NAMALWA (cell line): ENCODE measurements at regions not wholly inside any gene's neighbourhood (a gene's known extent, or its start where the extent isn't known, plus 50 kb on each side); places are given as distances from the start of the nearest gene placed in this dataset.

Source experiments
- DNase-seq: peaks from one replicate; pipeline ENCODE4 v3.0.0-alpha.2; 2015; ENCODE audit warnings: low spot score

DNA sequence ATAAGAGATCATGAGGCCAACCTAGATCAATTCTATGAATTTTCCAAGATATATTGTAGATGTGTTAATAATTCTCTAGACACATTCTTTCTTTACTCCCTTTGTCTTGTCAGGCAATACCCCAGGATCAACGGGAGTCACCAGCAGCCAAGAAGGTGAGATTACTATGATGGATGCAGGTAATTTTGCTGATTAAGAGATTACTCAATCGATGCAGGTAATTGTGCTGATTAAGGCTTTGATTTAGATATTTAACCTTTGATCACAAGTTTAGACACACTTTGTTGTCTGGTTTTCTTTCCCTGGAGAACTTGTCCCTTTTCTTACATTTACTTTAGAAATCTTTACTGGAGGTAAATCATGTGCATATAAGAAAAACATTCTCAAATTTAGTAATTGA lies 134.3 kb upstream of the CNTN1 start:
- DNase-seq, result no peak

DNA sequence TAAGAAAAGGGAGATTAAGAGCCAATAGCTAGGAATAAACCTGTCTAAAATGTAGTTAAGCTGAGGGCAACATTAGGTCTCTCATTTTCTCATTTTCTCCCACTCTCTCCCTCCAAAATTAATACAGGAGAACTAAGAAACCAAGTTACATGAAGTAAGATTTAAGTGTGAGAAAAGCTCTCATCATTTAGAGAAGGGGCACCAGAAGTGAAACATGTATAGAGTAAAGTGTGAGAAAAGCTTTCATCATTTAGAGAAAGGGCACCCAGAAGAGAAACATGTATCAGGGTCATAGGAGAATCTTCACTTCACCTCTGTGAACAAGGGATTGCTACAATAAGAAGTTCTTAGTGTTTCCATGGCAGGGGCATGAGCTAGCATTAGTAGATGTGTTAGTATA lies 132.4 kb upstream of the CNTN1 start:
- peak; percentile 32 for DNase-seq

DNA sequence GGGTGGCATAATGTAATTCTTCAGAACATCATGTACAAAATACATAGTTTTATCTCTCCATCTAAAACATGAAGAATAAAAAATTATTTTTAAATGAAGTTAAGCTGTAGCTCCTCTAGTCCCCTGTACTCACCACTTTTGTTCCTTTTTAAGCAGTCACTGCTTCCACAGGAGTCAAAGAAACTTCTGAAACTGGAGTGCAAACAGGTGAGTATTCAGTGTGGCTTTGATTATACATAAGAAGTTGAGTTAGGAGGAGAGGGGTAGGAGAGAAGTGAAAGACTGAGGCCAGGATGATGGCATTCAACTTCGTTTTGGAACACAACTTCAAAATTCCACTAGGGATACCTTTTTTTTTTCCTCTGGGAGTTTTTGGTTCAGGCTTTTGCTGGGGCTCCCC lies 131.4 kb upstream of the CNTN1 start:
- no peak for DNase-seq

DNA sequence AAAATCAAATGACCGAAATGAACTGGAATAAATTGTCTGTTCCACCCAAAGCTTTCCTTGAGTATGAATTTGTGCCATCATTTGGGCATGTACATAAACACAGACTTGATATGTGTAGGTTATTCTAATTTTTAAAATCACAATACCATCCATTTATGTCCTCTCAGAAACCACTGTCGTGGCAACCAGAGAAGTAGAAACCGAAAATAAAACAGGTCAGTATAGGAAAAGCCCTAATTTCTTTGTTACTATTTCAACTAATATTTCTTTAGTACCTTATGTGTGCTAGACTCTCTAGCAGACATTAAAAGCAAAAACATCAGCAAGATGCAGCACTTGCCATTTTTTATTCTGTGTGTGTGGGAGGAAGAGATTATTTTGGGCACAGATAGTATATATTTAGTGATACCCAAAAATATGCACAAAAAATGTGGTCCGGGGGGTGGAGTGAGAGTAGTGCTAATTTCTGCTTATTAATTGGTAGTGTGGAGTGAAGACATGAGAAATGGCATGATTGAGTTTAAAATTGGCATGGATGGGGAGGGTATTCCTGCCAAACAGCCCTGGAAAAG lies 130.8 kb upstream of the CNTN1 start:
- peak; percentile 31 for DNase-seq

DNA sequence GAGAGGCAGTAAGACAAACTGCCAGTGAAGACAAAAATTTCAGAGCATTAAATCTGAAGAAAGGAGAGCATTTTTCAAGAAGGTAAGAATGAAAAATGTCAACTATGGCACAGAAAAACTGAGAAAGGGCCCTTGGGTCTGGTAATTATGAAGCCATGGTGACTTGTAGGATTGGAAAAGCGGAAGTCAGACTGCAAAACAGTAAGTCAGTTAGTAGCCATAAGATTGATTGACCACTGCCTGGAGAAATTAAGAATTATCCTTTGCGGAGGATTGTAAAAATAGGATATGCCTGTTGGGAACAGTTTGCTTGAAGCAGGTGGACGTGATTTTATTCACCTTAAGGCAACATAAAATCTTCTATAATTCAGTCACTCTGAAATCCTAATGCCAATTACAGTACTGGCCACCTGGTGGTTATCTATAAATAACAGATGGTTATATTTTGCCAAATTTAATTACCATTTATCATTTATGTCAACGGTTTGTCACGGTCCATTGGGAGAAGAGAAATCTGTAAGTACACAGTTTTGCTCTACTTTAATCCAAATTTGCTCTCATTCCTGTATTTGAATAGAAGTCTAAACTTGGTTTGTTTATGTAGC lies 127.1 kb upstream of the CNTN1 start:
- peak; percentile 75 for DNase-seq

DNA sequence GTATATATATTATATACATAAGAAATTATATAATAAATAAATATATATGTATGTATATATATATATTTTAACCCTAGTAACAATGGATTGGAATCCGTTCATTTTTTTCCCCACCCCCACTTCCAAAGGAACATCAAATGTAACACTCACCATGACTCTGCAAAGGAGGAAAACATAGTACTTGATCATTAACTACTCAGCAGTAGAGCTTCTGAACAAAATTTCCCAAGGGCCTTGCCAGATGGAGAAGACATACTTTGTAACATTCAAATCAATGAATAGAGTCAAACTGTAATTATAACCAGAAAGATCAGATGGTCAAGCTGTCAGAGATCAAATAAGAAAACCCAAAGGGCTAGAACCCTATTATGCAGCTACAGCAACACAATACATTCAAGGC lies 126.0 kb upstream of the CNTN1 start:
- DNase-seq, result no peak

DNA sequence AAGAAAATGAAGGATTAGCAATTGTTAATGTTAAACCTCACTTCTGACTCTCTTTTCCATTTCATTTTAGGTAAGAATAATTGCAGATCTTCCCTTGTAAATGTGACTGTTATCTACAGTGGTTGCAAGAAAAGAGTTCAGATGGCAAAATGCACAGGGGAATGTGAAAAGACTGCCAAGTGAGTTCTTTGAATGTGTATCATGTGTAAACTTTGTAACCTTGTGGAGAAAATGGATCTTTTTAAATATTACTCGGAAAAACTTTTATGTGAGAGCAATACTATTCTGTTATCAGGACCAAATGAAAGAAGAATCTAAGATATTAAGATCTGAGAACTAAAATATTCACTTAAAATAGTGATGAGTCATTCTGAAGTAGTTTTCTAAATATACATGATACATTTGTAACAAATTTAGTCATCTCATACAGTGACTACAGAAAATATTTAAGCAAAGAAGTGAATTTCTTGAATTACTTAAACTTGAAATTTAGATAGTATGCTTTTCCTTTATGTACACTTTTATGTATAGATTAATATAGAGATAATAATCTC lies 122.5 kb upstream of the CNTN1 start:
- no peak for DNase-seq

DNA sequence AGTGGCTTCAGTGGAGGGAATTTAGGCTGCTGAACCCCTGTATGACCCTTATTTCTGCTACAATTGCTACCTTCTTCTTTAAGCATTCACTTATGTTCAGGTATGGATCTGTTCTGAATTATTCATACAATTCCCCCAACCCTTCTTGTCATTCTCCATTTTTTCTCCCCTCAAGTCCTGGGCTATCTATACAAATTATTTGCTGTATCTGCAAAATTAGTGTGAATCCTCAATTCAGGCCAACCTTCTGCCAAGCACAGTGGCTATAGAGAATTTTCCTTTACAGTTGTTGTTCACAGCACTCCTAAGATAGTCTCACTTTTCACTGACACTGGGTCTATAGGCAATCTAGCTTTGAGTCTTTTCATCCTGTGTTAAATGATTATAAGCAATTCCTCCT lies 119.2 kb upstream of the CNTN1 start:
- DNase-seq, result no peak

DNA sequence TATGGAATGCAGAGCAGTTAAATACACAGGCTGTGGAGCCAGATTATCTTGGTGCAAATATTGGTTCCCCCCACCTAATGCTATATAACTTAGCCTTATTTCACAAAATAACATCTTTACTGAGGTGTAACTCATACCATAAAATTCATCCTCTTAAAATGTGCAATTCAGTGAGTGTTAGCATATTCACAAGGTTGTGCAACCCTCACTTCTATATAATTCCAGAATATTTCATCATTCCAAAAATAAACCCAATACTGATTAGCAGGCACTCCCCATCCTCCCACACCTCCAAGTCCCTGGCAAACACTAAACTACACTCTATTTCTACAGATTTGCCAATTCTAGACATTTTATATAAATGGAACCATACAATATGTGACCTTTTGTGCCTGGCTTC lies 116.3 kb upstream of the CNTN1 start:
- DNase-seq, result no peak

DNA sequence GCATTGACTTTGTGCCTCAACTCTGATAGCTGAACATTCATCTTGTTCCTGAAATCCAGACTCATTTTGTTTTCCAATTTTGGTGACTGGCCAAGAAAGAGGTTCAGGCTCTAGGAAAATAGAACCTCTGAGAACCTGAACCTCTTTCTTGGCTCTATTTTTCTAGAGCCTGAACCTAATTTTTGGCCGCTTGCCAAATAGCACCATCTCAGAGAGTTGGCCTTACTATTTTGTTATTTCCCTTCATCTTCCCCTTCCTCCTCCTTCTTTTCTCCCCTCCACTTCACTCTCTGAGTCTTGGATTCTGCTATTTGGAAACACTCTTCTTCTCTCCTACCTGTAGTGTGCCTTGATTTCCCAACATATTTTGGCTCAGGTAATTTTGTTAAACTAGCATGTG lies 114.4 kb upstream of the CNTN1 start:
- no peak for DNase-seq

DNA sequence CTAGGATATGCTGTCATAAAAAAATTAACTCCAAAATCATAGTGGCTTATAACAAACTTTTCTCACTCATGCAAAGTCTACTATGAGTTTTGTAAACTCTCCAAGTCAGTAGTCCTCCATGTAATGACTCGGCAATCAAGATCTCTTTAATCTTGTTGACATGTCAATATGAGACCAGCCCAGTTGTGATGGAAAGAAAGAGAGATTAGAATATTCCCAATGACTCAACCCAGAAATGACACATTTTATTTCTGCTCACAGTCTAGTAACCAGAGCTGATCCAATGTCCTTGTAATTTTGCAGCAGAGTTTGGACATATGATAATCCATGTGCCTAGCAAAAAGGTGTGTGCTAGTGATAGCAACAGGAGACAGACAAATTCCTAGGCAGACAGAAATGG lies 112.6 kb upstream of the CNTN1 start:
- DNase-seq, result no peak

DNA sequence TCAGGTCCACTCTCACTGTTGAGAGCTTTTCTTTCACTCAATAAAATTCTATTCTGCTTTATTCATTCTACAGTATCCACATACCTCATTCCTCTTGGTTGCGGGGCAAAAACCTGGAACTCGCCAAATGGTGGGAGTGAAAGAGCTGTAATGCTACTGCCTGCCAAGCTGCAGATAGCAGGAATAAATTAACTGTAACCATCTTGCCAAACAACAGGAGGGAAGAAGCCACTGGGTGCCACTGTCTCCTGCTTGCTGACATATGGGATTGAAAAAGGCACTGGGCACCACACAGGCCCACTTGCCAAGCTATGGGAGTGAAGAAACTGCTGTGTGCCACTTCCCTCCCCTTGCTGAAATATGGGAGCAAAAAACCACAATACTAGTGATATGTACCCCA lies 111.9 kb upstream of the CNTN1 start:
- no peak for DNase-seq

DNA sequence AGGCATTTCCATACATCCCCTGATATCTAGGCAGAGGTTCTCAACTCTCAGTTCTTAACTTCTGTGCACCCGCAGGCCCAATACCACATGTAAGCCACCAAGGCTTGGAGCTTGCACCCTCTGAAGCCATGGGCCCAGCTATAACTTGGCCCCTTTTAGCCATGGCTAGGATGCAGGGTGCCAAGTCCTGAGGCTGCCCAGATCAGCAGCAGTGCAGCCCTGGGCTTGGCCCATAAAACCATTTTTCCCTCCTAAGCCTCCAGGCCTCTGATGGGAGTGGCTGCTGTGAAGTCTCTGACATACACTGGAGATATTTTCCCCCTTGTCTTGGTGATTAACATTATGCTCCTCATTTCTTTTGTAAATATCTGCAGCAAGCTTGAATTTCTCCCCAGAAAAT lies 110.3 kb upstream of the CNTN1 start:
- no peak for DNase-seq

DNA sequence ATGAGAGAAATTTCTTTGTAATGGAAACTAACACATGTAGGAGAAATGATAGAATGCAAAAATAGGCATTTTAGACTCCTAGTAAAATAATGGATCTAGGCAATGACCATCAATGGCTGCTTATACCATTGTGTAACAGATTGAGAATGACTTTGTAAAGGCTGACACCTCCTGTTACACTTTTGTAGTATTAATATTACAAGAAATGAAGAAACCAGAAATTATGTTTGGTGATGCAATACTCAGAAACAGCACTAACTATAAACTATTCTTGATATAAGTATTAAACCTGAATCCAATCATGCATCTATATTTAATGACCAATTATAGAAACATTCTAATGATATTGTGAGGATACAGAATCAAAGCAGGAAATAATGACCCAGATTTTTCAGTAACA lies 108.5 kb upstream of the CNTN1 start:
- no peak for DNase-seq

DNA sequence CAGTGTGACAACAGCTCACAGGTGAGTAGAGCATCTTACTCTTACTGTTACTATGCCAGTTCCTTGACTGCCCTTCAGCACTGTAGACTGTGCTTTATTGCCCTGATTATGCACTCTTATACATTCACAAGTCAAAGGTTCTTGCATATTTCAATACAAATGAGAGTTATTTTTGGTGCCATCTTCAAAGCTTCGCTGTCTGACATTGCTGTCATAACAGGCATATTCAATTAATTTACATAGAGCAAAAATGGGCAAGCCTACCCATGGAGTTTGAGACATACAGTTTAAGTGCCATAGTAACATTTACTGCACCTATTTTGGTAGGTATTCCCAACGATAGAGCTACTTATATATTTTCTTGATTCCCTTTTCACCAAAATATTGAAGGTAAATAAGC lies 107.5 kb upstream of the CNTN1 start:
- no peak for DNase-seq

DNA sequence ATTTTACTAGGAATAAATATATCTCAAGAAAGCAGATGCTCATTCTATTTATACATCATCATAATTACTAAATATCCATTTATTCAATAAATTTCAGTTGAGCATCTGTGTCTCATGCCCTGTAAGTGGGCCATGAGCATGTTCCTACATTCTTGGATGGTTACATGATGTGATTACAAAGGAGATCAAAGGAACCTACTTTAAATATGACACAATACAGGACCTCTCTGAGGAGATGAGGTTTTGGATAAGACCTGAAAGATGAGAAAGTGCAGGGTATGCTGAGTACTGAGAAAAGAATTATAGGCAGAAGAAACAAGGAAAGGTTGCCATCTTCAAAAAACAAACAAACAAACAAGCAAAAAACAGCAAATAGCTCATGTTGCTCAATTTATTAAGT lies 105.4 kb upstream of the CNTN1 start:
- no peak for DNase-seq

DNA sequence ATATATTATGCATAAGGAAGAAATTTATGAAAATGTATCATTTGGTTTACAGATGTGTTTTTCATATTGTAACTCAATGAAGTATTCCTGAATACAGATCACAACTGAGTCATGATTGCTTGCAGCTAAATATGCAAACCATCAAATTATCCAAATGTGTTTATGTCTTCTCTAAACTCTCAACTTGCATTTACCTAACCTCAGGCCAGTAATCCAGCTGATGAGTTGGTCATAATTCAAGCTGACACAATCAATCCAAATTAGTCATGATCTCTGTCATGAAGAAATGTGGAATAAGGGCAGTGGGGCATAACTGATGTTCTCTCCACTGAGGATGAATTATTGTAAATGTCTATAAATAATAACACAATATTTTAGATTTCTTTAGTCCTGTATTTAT lies 104.8 kb upstream of the CNTN1 start:
- DNase-seq, result no peak

DNA sequence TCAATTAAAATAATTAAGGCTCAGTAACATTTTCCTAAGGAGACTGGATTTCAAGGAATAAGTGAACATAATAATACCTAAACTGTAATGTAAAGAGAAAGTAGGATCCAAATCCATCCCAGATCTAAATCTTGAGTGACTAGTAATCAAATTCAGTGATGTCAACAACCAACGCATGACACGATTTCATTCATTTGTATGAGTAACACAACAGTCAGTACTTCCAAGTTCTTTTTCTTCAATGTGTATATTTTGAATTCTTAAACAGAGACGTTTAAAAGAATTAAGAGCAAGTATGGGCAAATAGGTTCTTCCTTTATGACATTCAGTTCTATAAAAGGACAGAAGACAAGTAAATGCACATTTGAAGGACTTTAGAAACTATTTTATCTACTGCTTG lies 104.3 kb upstream of the CNTN1 start:
- DNase-seq, result no peak

DNA sequence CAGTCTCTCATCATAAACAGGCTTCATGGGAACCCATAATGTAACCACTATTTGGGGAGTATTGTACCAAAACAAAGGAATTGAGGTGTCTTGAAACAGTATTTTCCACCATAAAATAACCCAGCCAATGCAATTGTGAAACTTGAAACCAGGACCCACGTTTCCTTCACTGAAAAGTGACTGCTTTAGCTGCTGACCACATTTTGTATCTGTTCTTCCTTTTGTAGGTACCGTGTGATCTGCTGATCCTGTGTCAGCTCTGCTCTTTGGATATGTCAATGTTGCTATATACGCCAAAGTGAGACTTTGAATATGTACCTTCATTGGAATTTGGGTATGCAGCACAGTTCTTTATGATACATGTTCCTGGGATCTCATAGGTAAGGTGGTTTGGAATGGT lies 95.1 kb upstream of the CNTN1 start:
- DNase-seq, result no peak

DNA sequence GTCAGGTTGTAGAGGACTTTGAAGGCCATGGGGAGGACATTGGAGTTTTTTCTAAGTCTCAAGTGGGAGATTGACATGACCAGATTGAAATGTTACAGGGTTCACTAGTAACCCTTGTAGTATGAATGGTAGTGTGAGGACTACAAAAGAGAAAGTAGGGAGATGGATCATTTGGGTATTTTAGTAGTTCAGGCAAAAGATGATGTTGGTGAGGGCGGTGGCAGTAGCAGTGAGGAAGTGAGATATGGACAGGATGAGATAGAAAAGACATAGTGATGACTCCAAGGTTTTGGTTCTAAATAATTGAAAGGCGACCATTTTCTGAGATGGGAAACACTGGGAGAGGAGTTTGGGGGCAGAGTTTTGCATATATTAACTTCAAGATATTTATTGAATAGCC lies 94.2 kb upstream of the CNTN1 start:
- no peak for DNase-seq

DNA sequence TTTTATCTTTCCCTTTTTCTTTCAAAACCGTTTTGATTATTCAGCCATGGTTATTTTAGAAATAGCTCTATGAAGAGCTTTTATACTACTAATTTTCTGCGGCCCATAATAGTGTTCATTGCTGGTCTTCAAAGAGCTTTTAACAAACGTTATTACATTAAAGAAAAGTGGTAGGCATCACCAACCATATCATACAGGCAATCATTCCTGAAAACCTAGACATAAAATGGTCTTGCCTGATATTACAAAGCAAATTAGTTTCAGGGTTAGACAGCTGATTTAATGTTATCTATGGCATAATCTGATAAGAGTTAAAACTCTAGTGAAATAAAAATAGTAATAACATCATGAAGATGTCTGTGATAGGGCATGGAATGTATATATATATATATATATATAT lies 89.7 kb upstream of the CNTN1 start:
- DNase-seq, result no peak

DNA sequence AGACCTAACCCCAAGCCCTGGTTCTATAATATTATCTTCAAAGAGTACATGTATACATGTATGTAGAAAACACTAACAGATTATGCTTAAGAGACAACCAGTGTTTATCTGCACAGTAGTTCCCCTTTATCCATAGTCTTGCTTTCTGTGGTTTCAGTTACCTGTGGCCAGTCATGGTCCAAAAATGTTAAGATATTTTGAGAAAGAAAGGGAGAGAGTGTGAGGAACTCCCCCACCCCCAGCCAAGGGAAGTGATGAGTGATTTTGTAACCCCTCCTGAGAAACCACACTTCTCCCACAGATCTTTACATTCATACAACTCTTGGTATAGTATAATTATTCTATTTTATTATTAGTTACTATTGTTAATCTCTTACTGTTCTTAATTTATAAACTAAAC lies 77.3 kb upstream of the CNTN1 start:
- DNase-seq, result no peak

DNA sequence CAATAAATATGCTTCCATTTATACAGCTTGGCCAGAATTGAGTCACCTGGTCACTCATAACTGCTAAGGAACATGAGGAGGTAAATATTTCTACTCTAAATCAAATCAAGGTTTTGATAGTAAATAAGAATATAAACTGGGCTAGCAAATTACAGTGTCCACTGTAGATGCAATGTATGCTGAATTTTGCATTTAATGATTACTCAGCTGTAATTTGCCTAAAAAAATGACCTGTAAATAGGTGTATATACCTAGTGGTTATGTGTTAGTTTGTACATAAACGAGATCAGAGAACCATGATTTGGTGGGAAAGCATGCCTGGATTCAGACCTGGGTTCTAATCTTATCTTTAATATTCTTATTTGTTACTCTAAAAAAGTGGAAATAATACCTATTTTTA lies 76.6 kb upstream of the CNTN1 start:
- DNase-seq, result no peak

DNA sequence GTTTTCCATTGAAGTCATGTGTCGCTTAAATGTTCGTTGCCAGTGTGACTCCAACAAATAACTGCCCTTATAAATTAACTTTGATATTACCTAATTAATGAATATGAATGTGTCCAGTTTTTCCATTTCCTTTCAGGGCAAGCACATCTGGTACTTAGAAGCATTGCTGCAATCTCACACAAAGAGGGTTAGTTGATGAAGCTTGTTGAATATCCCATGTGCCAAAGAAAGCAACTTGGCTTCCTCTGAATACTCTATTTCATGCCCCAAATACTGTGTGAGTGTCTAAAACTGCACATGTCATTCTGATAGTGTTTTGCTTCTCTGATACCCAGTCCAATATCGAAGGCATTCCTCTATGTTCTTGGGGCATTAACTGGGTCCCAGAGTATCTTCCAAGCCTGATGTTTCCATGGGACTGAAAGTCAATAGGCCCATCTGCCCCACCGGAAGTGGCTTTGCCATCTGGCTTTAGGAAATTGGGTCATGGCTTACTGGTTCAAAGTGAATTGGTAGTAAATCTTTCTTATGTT lies 75.8 kb upstream of the CNTN1 start:
- DNase-seq, result no peak
